ENCODE measurements at regions not wholly inside any gene's neighbourhood (a gene's known extent, or its start where the extent isn't known, plus 50 kb on each side); places are given as distances from the start of the nearest gene placed in this dataset.

- TF ChIP-seq CTCF (IDR thresholded peaks at IDR 0.05; ENCODE audit: insufficient read depth, low read depth, low read length, missing control alignments), result no peak
- H3K4me3 ChIP-seq (ENCODE audit: low read depth, low read length), result no peak overlapping the region
- no peak for DNase-seq (ENCODE audit: low read depth)
Observed at GRCh38 chr4:95898226-95898625, 58.3 kb downstream of the PDHA2 start.

- no peak for DNase-seq (ENCODE audit: low read depth)
- TF ChIP-seq CTCF (IDR thresholded peaks at IDR 0.05; ENCODE audit: insufficient read depth, low read depth, low read length, missing control alignments), result no peak
- H3K4me3 ChIP-seq (ENCODE audit: low read depth, low read length), result no peak overlapping the region
Observed at GRCh38 chr4:95909211-95909610, 69.3 kb downstream of the PDHA2 start.

GRCh38 chr4:95910749-95911148 lies 70.9 kb downstream of the PDHA2 start:
- H3K4me3 ChIP-seq (ENCODE audit: low read depth, low read length), result no peak overlapping the region
- TF ChIP-seq CTCF (IDR thresholded peaks at IDR 0.05; ENCODE audit: insufficient read depth, low read depth, low read length, missing control alignments), result no peak
- no peak for DNase-seq (ENCODE audit: low read depth)

- H3K4me3 ChIP-seq (ENCODE audit: low read depth, low read length), result no peak overlapping the region
- no peak for TF ChIP-seq CTCF (IDR thresholded peaks at IDR 0.05; ENCODE audit: insufficient read depth, low read depth, low read length, missing control alignments)
- no peak for DNase-seq (ENCODE audit: low read depth)
Observed at GRCh38 chr4:95921470-95921869, 81.6 kb downstream of the PDHA2 start.

GRCh38 chr4:95929448-95930064 lies 89.7 kb downstream of the PDHA2 start:
- no peak for TF ChIP-seq CTCF (IDR thresholded peaks at IDR 0.05; ENCODE audit: insufficient read depth, low read depth, low read length, missing control alignments)
- no peak overlapping the region for H3K4me3 ChIP-seq (ENCODE audit: low read depth, low read length)
- no peak for DNase-seq (ENCODE audit: low read depth)

- DNase-seq (ENCODE audit: low read depth), result no peak
- no peak overlapping the region for H3K4me3 ChIP-seq (ENCODE audit: low read depth, low read length)
- TF ChIP-seq CTCF (IDR thresholded peaks at IDR 0.05; ENCODE audit: insufficient read depth, low read depth, low read length, missing control alignments), result no peak
Observed at GRCh38 chr4:95939141-95939540, 99.2 kb downstream of the PDHA2 start.

- no peak for TF ChIP-seq CTCF (IDR thresholded peaks at IDR 0.05; ENCODE audit: insufficient read depth, low read depth, low read length, missing control alignments)
- H3K4me3 ChIP-seq (ENCODE audit: low read depth, low read length), result no peak overlapping the region
- no peak for DNase-seq (ENCODE audit: low read depth)
Observed at GRCh38 chr4:95949136-95949765, 109.4 kb downstream of the PDHA2 start.
